T follicular helper cell (primary cell): ENCODE measurements at regions not wholly inside any gene's neighbourhood (a gene's known extent, or its start where the extent isn't known, plus 50 kb on each side); places are given as distances from the start of the nearest gene placed in this dataset.
"Not testable (repeated sequence)": the region's sequence is repeated elsewhere in the genome, so short reads cannot be mapped to it uniquely, and the experiment has no call there.

ENCODE experiments used
- DNase-seq: peaks from one replicate; pipeline ENCODE4 v3.0.0-alpha.2; 2020; ENCODE audit warnings: low read depth

DNA sequence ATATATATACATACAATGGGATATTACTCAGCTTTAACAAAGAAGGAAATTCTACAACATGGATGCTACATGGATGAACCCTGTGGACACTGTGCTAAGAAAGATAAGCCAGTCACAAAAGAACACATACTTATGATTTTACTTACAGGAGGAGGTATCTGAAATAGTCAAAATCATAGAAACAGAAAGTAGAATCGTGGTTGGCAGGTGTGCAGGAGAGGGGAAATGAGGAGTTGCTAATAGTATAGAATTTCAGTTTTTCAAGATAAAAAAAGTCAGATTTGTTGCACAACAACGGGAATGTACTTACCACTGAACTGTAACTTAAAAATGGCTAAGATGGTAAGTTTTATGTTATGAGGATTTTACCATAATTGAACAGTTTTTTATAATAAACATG lies 706.3 kb downstream of the TFAP2A start:
- DNase-seq = no peak

DNA sequence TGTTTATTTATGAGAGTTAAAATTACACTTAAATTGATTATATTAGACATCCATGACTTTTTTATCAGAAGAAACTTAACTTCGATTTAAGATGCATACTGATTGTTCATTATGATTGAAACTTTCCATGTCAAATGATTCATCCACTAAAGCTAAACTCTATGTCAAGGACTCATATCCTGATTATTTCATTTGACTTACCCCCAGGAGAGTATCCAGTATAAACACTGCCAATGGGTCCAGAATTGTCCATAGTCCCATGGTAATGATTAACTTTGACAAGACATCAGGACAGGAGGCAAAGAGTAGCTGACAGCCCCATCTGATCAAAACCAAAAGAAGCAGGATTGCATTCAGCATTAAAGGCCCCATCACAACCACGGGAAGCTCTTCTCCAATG lies 709.9 kb downstream of the TFAP2A start:
- DNase-seq = no peak

DNA sequence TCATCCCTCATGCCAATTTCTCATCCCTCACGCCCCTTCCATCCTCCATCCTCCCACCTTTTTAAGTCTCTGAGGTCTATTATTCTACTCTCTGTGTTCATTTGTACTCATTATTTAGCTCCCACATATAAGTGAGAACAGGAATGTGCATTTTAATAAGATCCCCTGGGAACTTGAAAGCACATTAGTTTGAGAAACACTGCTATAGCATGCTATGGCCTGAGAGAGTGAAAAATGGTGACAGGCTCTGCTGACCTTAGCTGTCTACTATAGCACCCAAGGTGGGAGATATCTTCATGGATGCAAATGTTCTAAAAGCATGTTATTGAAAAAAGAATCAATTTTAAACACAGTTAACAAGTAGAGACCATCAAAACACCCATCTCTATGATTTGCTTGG lies 712.0 kb downstream of the TFAP2A start:
- DNase-seq = no peak

DNA sequence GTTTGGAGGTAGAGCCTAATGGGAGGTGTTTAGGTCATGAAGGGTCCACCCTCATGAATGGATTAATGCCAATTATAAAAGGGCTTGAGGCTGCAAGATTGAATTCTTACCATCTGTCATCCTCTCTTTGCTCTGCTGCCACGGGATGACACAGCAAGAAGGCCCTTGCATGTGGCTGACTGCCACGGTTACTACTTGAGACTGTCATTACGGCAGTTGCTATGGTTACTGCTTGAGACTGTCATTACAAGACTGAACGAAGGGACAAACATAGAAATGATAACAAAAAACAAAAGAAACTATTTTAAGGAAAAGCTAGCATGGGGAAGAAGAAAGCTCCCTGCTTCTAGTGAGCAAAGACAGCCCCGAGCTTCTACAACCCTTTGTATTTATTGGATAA lies 715.0 kb downstream of the TFAP2A start:
- no peak for DNase-seq

DNA sequence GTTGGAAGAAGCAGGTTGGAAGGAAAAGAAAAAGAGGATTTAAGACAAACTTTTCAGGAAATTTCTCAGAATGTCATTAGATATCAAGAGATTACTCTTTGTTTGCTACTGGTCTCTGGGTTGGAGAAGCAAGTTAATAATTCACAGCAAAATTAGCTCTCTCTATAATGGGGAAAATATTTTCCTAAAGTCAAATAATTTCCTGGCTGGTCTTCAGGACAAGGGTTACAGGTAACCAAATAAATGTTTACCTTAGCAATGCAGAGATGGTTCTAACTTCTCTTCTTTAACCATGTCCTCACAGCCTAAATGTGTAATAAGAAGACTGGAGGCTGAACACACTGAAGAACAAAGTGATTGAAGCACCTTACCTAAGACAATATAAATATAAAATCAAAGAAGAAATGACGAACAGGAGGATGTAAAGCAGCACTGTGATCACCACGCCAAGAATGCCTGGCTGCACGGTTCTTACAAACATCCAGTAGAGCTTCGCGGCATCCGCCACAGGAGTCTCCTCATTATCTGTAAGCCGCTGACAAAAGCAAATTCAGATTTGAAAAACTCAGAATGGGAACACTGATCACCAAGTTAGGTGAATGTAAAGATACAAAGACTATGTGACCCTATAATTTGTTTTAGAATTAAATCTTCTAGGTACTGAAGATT lies 717.5 kb downstream of the TFAP2A start:
- no peak for DNase-seq

DNA sequence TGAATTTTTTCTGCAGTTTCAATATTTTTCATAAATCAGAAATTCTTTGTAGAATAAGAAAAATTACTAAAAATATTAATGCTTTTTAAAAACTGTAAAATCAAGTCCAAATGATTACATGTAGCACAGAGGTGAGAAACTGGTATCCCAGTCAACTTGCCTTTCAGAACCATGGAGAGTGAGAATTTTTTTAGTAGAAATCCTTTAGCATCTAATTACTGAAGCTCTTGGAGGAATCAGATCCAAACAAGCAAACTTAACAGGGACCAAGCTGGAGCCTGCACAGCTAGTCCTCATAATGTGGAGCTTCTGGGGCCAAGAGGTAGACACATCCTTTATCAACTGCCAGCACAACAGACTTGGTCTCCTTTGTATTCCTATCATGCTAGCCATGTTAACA lies 724.5 kb downstream of the TFAP2A start:
- DNase-seq = no peak

DNA sequence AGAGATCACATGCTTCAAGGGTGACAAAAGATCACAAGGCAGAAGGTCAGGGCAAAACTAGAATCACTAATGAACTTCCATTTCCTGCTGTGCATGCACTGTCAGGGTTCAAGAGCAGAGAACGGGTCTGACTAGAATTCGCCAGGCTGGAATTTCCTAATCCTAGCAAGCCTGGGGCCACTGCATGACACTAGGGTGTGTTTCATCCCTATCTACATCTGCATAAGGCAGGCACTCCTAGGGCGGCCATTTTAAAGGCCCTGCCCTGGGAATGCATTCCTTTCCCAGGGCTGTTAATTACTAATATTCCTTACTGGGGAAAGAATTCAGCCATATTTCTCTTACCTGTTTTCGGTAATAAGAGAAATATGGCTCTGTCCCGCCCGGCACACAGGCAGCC lies 734.1 kb downstream of the TFAP2A start:
- DNase-seq = not testable (repeated sequence)

DNA sequence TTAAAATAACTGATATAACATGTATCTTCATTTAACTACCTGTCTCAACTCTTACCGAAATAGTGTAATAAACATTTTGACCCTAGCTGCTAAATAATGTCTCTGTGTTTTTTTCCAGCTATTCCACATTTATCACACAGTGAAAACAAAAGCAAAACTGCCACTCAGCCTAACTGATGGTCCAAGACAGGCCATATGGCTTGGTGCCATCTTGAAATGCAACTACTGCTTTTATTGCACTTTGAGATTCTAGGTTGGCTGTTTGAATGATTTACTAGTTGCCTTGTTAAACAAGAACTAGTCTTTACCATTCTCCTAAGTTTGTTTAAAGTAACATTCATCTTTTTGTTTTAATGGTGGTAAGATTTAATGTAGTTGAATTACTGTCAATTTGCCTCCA lies 739.8 kb downstream of the TFAP2A start:
- DNase-seq = no peak

DNA sequence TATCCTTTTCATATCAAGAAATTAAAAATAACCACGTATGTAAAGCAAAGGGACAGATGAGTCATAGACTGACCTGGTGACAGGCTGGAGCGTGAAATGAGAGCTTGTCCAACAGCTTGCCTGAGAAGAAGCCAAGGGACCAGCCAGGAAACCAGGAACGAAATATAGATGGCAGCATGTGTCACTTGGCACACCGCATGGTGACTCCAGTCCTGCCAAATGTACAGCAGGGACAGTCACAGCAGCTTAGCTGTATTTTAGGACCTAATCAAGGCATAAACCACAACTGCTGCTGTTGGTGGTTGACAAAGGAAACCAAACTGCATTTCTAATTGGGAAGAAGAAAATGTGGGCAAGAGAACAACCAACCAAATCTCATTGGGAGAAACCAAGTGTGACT lies 755.0 kb downstream of the TFAP2A start:
- no peak for DNase-seq

DNA sequence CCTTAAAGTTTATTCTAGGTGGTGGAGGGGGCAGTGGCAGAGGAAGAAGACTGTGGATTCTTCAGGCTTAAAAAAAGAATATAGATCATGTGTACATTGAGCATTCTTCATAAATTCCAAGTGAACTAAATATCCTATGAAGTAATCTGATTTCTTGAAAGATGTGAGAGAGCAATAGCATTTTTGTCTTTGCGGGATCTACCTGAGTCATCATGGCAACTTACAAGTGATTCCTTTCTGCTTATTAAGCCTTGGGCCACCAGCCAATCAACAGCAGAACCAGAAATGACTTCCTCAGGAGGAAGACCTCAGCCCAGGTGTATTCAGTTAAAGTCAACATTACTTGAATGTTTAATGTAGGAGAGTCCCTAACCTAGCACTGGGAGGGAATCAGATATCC lies 756.9 kb downstream of the TFAP2A start:
- DNase-seq = no peak

DNA sequence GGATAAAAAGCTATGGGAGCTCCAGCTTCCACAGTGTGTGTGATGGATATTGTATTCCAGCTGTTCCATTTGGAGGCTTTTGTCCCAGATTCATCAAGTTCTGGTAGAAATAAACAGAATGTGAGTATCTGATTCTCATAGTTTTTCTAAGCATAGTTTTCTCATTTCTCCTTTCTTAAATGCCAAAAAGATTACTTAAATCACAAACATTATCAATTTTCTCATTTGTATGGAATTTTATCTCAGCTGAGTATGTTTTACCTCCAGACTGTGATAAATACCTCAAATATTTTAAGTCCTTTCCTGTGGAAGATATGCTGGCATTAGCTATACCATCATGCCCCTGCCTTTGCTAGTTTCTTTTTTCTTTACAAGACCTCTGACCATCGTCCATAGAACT lies 767.3 kb downstream of the TFAP2A start:
- DNase-seq = no peak

DNA sequence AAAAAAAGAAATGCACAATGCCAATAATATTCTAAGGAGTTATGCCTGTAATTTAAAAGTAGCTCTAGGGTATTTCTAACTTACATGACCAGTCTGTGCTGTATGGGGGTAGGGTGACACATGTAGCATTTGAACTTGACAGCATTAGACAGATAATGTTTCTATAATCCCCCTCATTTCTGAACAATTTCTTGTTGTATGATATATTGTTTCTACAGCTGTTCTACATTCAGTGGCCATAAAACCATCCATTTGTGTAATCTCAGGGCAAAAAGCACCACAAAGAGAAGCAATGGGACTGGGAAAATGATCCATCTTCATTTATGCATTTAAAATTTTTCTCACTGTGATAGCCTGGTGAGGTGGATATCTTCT lies 767.8 kb downstream of the TFAP2A start:
- no peak for DNase-seq

DNA sequence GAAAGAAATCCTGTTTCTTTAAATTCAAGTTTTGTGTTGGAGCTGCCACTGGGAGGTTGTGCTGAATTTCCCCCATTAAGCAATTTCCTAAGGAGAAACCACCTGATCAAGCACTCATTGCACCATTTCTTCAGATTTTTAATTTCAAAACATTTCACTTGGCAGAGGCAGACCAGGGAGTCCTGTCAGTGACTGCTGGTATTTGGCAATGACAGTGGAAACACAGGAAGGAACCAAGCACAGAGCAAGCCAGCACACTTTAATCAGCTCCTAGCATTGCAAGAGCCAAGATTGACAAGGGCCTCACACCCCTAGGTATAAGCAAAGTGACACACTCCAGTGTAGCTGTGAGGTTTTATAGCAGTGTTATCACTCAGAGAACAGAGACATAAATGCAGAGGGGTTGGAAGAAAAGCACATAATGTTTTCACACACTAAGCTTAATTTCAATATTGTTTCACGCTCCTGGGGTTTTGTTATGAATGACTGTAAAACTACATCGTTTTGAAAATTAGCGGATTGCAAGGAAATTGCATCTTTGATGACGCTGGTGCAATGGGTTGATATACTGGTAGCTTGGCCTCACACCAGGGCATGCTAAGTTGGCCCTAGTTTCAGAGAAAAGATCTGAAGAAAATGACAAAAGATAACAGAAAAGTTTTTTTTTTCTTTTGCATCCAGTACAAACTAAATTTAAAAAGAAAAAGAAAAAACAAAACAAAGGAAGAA lies 768.4 kb downstream of the TFAP2A start:
- DNase-seq = no peak

DNA sequence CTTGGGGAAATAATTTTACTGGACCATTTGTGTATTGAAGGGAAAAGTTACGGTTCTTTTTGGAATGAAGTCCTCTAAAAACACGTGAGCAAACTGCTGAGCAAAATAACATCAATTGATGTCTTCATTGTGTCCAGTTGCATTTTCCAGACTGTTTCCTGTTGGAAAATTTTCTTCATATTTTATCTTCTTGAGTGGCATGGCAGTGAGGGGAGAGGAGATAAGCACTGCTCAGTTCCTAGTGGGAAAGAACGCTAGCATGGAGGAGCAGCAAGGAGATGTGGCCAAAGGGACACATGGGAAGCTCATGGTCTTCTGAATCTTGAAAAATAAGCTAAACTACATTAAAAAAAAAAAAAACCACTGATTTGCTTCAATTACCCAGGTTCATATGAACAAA lies 776.0 kb downstream of the TFAP2A start:
- no peak for DNase-seq

DNA sequence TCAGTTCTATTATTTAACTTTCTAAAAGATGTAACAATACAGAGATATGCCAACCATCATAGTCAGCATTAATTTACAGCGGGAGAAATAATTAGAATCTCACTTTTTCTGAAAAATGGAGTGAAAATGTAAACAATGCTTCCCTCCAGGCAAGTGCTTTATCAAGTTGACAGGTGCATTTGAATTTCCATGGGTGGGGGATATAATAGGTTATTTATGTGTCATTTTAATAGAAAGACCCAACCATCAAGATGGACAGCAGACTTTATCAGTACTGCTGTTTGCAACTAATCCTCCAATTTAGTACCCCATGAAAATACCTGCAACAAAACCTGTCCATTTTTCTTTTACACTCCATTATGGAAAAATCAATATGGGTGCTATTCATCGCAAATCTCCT lies 780.1 kb downstream of the TFAP2A start:
- DNase-seq = no peak

DNA sequence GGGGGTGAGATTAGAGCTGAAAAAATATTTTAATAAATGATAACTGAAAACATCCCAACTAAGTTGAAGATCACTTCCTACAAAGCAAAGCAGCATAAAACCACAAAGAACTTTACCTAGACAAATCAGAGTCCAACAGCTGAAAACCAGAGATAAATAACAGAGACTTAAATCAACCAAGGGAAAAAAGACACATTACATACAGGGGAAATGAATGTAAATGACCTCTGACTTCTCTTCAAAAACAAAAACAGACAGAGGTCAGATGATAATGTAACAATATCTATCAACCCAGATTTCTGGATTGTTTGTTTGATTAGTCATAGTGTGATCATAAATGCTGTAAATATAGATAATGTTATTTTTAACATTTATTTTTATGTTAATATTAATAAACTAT lies 782.8 kb downstream of the TFAP2A start:
- no peak for DNase-seq

DNA sequence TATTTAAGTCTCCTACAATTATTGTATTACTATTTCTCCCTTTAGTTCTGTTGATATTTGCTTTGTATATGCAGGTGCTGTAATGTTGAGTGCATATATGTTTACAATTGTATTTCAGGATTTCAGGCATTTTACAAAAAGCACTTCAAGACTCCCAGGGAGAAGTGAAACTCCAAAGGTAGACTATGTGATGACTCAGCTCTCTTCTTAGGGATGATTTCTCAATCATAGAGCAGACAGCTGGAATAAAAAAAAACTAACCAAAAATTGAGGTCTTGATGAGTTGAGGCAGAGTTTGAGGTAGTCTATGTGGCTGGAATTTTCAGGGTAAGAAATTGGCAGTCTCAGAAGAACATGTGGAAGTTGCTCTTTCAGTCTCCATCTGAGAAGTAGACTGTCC lies 786.1 kb downstream of the TFAP2A start:
- no peak for DNase-seq

DNA sequence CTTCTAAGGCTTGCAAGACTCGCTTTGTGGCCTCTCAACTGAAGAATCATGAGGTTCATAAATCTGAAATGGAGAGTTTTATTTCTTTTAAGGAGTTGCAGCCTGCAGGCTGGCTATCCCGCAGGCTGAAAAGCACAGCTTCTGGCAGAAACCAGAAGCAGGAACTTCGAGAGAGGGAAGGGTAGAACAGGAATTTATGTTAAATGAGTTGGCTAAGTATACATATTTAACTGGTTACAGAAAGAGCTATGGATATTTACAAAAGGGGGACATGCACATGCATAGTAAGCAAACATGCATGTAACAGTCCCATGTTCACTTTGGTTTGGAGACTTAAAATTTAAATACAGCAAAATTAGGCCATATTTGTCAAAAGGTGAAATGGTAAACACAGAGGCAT lies 787.0 kb downstream of the TFAP2A start:
- DNase-seq = no peak

DNA sequence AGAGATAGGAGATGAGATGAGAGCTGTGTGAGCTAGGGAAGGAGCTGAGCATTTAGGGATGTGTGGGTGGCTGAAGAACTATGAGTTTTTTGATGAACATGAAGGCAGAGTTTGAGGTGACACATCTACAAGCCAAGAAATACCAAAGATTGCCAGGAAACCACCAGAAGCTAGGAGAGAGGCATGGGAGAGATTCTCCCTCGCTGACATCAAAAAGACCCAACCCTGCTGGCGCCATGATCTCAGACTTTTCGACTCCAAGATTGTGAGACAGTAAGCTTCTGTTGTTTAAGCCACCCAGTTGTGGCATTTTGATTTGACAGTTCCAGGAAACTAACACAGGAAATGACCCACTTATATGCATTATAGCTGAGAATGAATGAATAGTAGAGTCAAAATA lies 790.9 kb downstream of the TFAP2A start:
- no peak for DNase-seq

DNA sequence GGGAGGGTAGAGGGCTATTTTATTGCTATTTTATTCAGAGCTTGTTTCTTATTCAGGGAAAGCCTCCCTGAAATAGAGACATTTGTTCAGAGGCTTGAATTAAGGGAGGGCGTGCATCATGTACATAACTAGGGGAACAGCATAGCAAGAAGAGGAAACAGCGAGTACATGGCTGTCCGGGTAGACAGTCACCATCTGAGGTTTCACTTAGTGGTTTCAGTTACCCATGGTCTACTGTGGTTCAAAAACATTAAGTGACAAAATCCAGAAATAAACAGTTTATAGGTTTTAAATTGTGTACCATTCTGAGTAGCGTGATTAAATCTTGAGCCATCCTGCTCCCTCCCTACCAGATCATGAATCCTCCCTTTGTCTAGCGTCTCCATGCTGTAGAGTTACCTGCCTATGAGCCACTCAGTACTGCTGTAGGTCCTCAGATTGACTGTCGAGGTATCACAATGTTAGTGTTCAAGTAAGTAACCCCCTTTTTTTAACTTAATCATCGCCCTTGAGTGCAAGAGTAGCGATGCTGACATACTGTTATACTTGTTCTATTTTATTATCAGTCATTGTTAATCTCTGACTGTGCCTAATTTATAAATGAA lies 791.5 kb downstream of the TFAP2A start:
- DNase-seq = no peak

DNA sequence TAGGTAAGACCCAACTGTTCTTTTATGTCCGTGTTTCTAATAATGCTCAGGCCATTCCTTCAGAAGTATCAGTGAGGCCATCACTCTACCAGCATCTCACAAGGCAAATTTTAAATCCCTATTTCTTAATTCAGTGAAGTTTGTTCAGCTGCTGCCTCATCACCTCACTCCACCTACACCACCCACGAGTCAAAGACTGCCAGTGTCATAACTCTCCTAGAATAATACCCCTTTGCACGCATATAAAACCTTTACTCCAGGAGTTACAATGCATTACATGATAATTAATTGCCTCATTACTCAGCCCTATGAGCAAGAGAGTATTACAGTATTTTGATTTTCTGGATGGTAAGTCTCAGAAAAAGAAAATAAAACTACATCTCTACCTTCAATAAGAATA lies 793.6 kb downstream of the TFAP2A start:
- DNase-seq = no peak

DNA sequence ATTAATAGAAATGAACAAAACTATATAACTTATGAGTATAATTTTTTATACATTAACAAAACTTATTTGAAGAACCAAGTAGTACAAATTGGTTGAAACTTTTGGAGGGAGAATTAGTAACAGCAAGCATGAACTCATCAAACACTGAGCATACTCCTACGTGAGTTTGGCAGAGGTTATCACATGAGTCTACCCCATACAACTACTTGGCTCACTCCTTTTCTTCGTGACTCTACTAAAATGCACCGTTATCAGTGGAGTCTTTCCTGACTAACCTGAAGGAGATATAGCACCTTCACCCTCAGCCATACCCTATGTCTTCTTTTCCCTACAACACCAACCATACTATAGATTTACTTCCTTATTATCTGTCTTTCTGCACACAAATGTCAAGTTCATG lies 794.2 kb downstream of the TFAP2A start:
- DNase-seq = no peak

DNA sequence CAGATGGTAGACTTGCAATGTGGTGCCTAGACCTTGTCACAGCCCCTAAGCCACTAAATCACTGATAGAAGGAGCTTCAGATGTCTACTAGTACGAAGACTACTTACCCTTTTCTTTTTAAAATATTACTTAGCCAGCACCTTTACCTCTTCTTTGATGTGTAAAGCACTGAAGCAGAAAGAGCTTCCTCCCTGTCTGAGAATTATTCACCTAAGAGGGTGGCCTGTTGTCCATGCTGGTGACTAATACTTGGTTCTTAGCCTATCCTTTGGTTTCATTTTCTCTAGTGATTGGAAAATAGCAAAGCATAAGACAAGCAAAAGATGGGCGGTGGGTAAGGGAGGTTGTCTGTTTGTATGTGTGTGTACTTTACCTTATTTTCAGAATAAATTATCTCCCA lies 794.6 kb downstream of the TFAP2A start:
- no peak for DNase-seq

DNA sequence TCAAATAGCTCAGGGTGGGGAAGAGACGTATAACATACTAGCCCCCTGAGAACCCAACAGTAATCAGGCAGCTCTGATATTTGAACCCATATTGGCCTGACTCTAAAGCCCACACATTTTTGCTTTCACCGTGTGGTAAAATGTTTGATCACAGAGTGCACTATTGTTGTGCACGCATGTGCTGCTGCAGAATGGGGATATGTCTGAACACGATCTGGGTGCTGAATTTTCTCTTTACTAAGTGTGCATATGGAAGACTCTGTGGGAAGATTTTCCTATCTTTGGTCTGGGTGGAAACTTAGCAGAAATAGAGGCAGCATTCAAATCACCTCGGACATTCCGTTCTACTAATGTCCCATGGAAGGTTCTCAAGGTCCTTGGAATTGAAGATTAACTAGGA lies 800.1 kb downstream of the TFAP2A start:
- no peak for DNase-seq
